Suprapubic skin (tissue), 4 donors: ENCODE measurements at regions not wholly inside any gene's neighbourhood (a gene's known extent, or its start where the extent isn't known, plus 50 kb on each side); places are given as distances from the start of the nearest gene placed in this dataset.

ENCODE experiments used
- DNase-seq, 2 donors: peaks; one replicate each; pipeline ENCODE4 v3.0.0-alpha.2; 2019; ENCODE audit warnings: low spot score in 2 of 2
- H3K27ac ChIP-seq: fragments of 200-600 bp; sonication (generic); one replicate; pipeline ENCODE4 v1.5.1; 2019
- H3K27me3 ChIP-seq: fragments of 200-600 bp; sonication (generic); one replicate; pipeline ENCODE4 v1.5.1; 2019
- H3K36me3 ChIP-seq: fragments of 200-600 bp; sonication (generic); one replicate; pipeline ENCODE4 v1.5.1; 2019
- H3K4me1 ChIP-seq: fragments of 200-600 bp; sonication (generic); one replicate; pipeline ENCODE4 v1.5.1; 2019
- H3K4me3 ChIP-seq: fragments of 200-600 bp; sonication (generic); one replicate; pipeline ENCODE4 v1.5.1; 2019; ENCODE audit warnings: mild to moderate bottlenecking
- H3K9me3 ChIP-seq: fragments of 200-600 bp; sonication (generic); one replicate; pipeline ENCODE4 v1.5.1; 2019
- EP300 ChIP-seq: sonication (generic); formaldehyde crosslinking; IDR thresholded peaks from one replicate; pipeline ENCODE4 v1.6.1; 2017; ENCODE audit warnings: antibody characterized with exemption
- POLR2A ChIP-seq, 2 donors: fragments of 450-650 bp; IDR thresholded peaks; one replicate each; pipeline ENCODE4 v1.6.1; 2017; ENCODE audit warnings: antibody characterized with exemption in 2 of 2, mild to moderate bottlenecking in 2 of 2, moderate library complexity in 2 of 2
- POLR2AphosphoS5 ChIP-seq, 3 donors: sonication (generic); formaldehyde crosslinking; IDR thresholded peaks; one replicate each; pipeline ENCODE4 v1.6.1; 2017; ENCODE audit warnings: antibody characterized with exemption in 3 of 3
- TF ChIP-seq, protein P1 (sequence below), 2 donors: fragments of 200-600 bp in 1 of 2; fragments of 450-650 bp in 1 of 2; sonication (generic) in 1 of 2; IDR thresholded peaks; one replicate each; pipeline ENCODE4 v1.5.1; 2016 to 2019; ENCODE audit warnings: antibody characterized with exemption in 2 of 2, mild to moderate bottlenecking in 1 of 2, moderate library complexity in 1 of 2

DNA sequence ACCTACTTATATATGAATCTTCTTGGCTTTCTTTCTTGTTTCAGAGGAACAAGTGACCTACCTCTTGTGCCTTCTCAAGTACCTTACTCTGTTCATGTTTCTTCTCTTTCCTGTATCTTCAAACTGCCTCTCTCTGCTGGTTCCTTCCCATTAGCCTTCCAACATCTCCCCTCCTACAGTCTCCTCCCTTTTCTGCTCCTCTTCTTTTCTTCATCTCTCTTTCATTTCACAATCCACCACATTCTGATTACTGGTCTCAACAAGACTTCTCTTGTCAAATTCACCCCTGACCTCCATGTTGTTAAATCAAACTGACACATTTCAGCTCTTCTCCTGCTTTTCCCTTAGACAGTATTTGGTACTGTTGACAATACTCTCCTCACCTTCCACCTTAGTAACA is 95.6 kb downstream of the BRMS1L start:
- Histone ChIP-seq H3K27me3 (no peaks in the 10 kb centered on the region), H3K4me1 (no peaks in the 10 kb centered on the region), H3K36me3 (no peaks in the 10 kb centered on the region), H3K27ac (no peak overlapping the region), H3K4me3 (no peak overlapping the region), H3K9me3 (no peaks in the 10 kb centered on the region)
- TF ChIP-seq, protein P1, sequence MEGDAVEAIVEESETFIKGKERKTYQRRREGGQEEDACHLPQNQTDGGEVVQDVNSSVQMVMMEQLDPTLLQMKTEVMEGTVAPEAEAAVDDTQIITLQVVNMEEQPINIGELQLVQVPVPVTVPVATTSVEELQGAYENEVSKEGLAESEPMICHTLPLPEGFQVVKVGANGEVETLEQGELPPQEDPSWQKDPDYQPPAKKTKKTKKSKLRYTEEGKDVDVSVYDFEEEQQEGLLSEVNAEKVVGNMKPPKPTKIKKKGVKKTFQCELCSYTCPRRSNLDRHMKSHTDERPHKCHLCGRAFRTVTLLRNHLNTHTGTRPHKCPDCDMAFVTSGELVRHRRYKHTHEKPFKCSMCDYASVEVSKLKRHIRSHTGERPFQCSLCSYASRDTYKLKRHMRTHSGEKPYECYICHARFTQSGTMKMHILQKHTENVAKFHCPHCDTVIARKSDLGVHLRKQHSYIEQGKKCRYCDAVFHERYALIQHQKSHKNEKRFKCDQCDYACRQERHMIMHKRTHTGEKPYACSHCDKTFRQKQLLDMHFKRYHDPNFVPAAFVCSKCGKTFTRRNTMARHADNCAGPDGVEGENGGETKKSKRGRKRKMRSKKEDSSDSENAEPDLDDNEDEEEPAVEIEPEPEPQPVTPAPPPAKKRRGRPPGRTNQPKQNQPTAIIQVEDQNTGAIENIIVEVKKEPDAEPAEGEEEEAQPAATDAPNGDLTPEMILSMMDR (IDR thresholded peaks at IDR 0.05) = no peak
- TF ChIP-seq POLR2AphosphoS5 (IDR thresholded peaks at IDR 0.05) (no peak), POLR2A (IDR thresholded peaks at IDR 0.05) (no peak), EP300 (no peak)
- no peak for DNase-seq
